ENCODE measurements at regions not wholly inside any gene's neighbourhood (a gene's known extent, or its start where the extent isn't known, plus 50 kb on each side); places are given as distances from the start of the nearest gene placed in this dataset.

DNA sequence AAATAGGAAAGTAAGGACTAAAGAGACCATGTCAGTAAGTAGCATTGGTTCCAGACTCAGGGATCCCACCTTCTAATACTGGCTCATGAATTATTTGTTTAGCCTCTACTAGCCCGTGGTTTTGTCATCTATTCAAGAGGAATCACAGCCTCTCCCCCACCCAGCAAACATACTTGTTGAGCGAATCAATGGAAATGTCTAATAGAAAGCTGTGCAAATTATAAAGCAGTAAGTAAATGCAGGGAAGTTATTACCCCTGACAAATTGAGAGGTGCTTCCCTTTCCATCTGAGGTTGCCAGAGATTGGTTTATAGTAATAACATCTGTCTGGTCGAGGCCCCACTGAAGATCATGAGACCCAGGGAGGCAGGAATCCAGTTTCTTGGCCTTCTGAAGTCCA lies 219.3 kb upstream of the OSR1 start:
- TF ChIP-seq EZH2phosphoT487 (IDR thresholded peaks at IDR 0.05; ENCODE audit: insufficient read depth, low read depth) (no peak), EZH2 (IDR thresholded peaks at IDR 0.05; ENCODE audit: insufficient read depth, poor library complexity, severe bottlenecking) (no peak)
